HG03280 (cell line): ENCODE measurements at regions not wholly inside any gene's neighbourhood (a gene's known extent, or its start where the extent isn't known, plus 50 kb on each side); places are given as distances from the start of the nearest gene placed in this dataset.
"Not testable (repeated sequence)": the region's sequence is repeated elsewhere in the genome, so short reads cannot be mapped to it uniquely, and the experiment has no call there.

ENCODE experiments used
- ATAC-seq: cut with Tn5 transposase; IDR thresholded peaks from one replicate; pipeline ENCODE4 v1.9.1; 2021; ENCODE audit warnings: mild to moderate bottlenecking, moderate library complexity; ENCODE audit not compliant: unreplicated experiment

GRCh38 chr7:91564541-91564940 lies 300.3 kb downstream of the FZD1 start:
- ATAC-seq = no peak

- ATAC-seq = no peak
Observed at GRCh38 chr7:91565499-91566401, 301.5 kb downstream of the FZD1 start.

GRCh38 chr7:91566402-91566732 lies 302.1 kb downstream of the FZD1 start:
- no peak for ATAC-seq

GRCh38 chr7:91567081-91568012 lies 303.1 kb downstream of the FZD1 start:
- ATAC-seq = no peak

GRCh38 chr7:91568138-91568537 lies 303.9 kb downstream of the FZD1 start:
- ATAC-seq = no peak

- no peak for ATAC-seq
Observed at GRCh38 chr7:91569728-91570457, 305.7 kb downstream of the FZD1 start.

GRCh38 chr7:91570560-91570959 lies 306.3 kb downstream of the FZD1 start:
- ATAC-seq = no peak

- ATAC-seq = no peak
Observed at GRCh38 chr7:91571601-91572000, 307.4 kb downstream of the FZD1 start.

GRCh38 chr7:91573405-91573804 lies 307.1 kb downstream of the MTERF1 start:
- no peak for ATAC-seq

GRCh38 chr7:91576459-91576858 lies 304.0 kb downstream of the MTERF1 start:
- ATAC-seq = not testable (repeated sequence)

- no peak for ATAC-seq
Observed at GRCh38 chr7:91579837-91580236, 300.7 kb downstream of the MTERF1 start.

GRCh38 chr7:91582799-91583477 lies 297.6 kb downstream of the MTERF1 start:
- ATAC-seq = no peak

GRCh38 chr7:91596287-91596686 lies 284.2 kb downstream of the MTERF1 start:
- ATAC-seq = no peak

- no peak for ATAC-seq
Observed at GRCh38 chr7:91598791-91599190, 281.7 kb downstream of the MTERF1 start.

GRCh38 chr7:91600112-91600511 lies 280.4 kb downstream of the MTERF1 start:
- ATAC-seq = no peak

- no peak for ATAC-seq
Observed at GRCh38 chr7:91603707-91604106, 276.8 kb downstream of the MTERF1 start.

GRCh38 chr7:91608606-91609005 lies 271.9 kb downstream of the MTERF1 start:
- no peak for ATAC-seq

- ATAC-seq = no peak
Observed at GRCh38 chr7:91609525-91609924, 271.0 kb downstream of the MTERF1 start.

GRCh38 chr7:91614431-91614830 lies 266.1 kb downstream of the MTERF1 start:
- ATAC-seq = no peak
